GM18868 (cell line): ENCODE measurements at regions not wholly inside any gene's neighbourhood (a gene's known extent, or its start where the extent isn't known, plus 50 kb on each side); places are given as distances from the start of the nearest gene placed in this dataset.

Experiments used
- ATAC-seq: cut with Tn5 transposase; IDR thresholded peaks from one replicate; pipeline ENCODE4 v1.9.1; 2021; ENCODE audit warnings: mild to moderate bottlenecking, moderate library complexity; ENCODE audit not compliant: unreplicated experiment

DNA sequence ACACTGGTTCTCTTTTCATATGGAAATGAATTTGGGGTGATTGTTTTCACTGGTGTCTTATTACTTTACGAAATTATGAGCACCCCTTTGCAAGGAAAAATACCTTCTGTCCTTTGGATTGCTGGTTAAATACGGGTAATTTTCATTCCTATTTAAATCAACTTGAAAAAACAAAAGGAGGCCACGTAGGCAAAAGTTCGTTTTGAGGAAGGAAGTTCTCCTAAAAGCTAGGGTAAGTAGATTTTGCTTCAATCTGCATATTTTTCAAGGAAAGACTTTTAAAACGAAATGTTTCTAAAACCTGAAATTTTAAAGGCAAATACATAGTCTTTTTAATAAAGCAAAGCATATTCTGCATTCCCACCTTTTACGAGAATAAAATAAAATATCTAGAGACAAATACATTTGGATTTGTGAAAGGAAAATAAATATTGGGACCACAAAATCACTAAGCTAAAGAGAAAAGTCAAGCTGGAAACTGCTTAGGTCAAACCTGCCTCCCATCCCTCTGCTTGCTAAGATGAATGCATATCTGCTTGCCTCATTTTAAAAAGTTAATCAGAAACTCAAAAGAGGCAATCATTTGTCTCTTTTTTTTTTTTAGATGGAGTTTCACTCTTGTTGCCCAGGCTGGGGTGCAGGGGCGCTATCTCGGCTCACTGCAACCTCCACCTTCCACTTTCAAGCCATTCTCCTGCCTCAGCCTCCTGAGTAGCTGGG is 70.9 kb upstream of the ETS2 start:
- no peak for ATAC-seq

DNA sequence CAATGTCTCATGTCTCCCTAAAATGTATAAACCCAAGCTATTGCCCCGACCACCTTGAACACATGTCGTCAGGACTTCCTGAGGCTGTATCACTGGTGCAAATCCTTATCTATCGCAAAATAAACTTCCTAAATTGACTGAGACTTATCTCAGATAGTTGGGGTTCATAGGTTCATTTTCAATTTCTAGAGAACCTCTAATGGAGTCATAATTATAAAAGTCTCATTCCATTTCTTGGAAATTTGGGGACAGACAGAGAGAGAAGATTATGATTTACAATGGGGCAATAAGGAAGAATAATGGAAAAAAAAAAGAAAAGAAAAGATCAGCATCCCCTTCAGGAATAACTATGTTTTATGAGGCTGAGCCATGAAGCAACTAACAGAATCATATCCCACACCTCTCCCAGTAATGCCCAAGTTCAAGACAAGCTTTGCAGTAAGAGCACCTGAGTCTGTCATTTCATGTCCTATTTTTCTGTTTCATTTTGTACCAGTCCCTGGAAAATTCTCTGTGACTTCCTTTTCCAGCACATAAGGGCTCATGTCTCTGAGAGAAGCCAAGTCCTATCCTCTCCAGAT is 70.0 kb upstream of the ETS2 start:
- no peak for ATAC-seq

DNA sequence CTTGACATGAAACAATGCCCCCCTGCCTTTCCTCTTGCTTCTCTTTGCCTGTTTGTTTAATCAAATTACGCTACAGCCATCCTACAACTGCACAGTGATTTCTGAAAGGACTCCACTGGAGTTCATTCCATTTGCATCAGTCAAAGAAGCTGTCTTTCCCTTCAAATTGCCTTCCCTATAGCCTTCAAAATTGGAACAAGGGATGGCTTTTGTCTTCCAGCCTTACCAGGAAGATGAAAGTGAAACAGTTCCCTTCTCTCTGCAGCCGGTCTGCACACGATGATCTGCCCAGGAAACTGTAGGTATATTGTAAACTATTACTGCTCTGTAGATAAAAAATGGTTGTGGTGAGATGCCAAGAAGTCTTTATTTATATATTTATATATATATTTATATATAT is 65.6 kb upstream of the ETS2 start:
- no peak for ATAC-seq

DNA sequence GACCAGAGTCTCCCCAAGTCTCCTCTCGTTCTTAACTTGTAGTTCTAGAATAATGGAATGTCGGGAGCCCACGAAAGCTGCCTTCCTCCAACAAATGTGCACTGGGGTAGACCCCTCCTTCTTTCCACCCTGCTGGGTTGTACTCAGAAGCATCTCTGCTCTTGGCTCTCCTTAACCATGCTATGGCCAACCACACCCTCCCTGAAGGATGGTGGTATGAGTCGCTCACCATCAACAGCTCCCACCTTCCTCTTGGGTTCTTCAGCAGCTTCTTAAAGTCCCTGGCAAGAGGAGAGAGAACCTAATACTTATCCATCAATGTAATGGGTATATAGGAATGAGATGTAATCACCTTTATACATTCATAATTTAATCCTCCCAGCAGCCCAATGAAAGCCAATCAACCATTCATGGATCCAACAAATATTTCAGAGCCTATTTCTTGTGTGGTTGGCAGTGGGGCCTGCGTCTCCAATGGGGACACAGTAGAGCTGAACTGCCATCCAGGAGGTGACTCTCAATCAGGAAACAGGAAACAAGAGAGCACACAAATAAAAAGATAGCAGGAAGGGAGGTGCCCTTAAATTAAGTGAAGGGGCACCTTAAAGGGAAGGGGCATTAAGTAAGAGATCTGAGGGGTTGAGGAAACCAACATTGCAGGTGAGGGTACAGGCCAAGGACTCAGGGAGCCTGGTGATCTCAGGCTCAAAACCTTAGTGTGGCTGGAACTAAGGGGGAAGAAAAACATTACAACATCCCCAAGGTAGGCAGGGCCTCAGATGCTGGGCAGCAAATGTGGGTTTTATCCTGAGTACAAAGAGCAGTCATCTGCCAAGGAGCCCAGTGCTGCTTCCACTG is 64.4 kb upstream of the ETS2 start:
- ATAC-seq: no peak

DNA sequence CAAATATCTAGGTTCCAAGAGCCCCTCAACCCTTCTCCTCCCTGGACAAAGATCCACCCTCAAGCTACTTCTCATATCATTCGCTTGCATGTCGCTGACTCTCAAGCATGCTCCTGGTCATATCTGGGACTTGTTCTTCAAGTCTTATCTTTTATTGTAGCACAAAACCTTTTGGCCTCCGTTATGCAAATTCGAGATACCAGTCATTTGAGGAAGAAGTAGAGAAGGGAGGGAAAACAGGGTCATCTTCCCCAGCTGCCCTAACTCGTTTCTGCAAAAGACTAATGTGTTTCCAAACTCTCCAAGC is 63.8 kb upstream of the ETS2 start:
- ATAC-seq: no peak

DNA sequence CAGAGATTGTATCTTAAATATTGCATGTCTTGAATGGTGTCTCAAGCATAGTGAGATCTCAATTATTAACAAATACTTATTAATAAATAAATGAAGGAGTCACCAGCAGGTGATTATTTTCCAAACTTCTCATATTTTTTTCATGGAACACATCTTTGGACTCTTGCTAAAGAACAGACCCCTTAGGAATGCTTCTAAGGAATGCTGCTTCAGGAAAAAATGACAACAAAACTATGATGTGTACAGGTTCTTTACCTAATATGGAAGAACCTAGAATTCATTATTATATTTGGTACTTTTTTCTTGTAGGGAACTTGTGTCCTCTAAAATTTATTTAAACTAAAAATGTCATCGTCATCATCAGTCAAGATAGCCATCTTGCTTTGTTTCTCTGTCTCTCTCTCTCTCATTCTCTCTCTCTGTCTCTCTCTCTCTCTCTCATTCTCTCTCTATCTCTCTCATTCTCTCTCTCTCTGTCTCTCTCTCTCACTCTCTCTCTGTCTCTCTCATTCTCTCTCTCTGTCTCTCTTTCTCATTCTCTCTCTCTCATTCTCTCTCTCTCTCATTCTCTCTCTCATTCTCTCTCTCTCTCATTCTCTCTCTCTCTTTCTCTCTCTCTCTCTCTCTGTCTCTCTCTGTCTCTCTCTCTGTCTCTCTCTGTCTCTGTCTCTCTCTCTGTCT is 63.0 kb upstream of the ETS2 start:
- no peak for ATAC-seq

DNA sequence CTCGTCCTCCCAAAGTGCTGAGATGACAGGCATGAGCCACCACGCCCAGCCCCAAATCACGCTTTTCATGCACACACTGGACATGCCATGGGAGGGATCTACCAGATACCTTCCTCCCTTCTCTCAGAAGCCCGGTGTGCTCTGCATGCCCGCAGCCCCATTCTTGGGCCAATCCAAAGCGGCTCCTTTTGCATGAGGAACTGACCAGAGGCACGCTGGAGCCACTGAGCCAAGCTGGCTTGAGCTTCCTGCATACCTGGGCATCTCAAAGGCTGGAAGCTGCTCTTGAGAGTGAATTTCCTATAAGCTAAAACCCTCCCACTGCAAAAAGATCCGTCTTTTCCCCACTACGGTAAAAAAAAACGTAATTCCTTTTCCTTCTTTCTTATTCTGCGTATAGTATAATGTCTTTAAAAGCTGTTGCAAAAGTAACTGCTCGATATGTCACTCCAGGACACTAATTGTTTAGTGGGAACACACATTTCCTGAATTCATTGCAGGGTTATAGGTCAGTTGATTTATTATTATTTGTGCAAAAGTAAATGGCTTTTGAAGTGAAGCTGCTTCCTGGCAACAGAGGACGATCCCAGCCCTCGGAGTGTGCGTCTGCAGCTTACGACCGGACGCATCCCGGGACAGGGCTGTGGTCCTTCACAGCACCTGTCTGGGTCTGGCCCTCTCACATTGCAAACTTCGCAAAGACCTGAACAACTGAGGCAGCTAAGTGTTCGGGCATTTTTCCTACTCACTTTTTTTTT is 61.8 kb upstream of the ETS2 start:
- no peak for ATAC-seq

DNA sequence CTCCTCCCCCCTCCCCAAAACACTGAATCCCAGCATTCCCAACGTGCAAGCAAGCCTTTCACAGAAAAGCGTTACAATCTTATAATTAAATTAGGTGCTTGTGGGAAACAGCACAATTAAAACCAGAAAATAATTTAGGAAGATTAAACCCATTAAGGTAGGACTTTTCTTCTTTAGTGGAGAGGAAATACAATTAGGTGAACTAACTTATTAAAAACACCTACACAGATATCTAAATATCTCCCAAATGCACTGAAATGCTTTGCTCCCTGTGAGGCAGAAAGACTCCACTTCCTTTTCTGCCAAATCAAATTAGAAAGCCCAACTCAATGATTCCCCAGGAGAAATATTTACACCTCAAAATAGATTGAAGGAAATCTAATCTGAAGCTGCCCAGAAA is 60.9 kb upstream of the ETS2 start:
- ATAC-seq: no peak

DNA sequence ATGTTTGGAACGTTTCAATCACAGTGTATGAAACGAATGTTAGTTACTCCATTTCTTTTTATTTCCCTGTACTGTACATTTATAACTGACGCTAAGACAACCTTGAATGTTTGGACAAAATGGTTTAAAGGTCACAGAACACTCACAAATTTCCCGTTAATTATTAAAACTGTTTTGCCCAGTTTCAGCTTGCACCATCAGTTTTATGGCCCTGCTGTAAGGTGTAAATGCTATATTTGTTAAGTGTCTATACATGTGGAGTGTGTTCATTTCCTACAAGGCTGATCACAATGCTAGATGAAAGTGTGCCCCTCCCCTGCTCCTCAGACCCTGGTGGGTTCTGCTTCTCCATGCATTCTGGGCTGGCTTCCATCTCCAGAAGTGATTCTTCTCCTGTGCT is 57.9 kb upstream of the ETS2 start:
- no peak for ATAC-seq

DNA sequence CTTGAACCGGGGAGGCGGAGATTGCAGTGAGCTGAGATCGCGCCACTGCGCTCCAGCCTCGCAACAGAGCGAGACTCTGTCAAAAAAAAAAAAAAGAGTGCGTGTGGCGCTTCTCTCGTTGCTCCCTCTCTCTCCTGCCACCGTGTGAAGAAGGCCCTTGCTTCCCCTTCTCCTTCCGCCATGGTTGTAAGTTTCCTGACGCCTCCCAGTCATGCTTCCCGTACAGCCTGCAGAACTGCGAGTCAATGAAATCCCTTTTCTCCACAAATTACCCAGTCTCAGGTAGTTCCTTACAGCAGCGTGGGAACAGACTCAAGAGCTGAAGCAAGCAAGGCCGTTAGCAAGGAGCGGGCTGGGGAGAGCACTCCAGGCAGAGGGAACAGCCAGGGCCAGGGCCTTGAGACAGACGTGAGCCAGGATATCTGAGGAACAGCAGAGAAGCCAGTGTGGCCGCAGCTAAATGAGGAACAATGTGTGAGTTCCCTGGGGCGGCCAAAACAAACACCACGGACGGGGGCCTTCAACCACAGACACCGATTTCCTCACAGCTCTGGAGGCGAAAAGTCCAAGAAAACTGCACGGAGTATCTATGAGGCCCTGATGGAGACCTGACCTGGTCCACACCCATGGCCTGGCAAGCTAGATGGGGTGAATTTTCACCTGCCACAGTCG is 54.2 kb upstream of the ETS2 start:
- no peak for ATAC-seq

DNA sequence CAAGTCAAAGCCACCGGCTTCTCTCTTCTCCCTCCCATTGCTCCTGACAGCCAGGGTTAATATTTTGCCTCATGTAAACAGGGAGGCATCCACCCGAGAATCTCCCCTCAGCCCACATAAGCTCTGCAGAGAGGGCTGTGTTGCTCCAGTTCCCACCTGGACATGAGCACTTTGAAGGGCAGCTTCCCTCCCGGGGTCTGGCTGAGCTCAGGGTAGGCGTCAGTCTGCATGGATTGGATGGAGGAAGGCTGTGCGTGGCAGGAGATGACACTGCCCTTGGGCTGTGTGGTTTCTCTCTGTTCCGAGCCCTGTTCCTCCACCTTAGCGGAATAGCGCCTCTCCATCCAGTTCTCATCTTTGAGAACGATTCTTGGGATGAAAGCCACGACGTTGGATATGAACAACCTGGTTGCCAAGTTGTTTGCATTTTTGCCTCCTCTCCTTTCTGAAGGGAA is 53.7 kb upstream of the ETS2 start:
- ATAC-seq: no peak

DNA sequence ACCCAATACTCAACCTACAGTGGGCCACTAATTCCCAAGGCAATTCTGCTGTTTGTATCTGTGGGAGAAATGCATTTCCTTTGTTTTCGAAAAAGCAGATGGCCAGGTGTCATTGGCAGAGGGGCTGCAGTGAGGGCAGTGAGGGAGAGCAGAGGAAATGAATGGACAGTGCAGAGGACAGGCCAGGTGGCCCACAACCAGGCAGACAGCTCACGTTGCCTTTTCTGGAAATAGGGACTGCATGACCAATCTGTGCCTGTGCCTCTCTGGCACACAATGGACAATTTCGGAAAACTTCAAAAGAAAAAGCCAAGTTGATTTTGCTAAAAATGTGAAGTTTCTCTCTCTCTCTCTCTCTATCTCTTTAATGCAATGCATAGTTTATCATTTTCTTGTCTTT is 52.6 kb upstream of the ETS2 start:
- no peak for ATAC-seq

DNA sequence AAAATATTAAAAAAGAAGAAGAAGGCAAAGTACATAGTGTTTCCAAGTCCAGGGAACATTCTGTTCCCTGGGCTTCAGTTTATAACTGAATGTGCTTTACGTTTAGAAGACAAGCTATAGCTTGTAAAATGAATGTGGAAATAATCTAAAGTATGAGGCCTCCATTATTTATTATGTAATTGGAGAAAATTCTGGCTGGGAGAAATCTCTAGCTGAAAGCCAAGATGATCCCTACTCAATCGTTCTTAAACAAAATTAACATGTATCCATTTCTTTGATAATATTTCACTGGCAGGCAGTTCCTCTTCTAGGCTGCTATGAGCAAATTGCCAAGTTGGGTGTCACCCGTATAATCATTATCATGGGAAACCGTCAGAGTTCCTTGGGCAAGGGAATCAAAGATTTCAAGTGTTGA is 52.2 kb upstream of the ETS2 start:
- ATAC-seq: no peak
